ENCODE measurements at regions not wholly inside any gene's neighbourhood (a gene's known extent, or its start where the extent isn't known, plus 50 kb on each side); places are given as distances from the start of the nearest gene placed in this dataset.
"Not testable (repeated sequence)": the region's sequence is repeated elsewhere in the genome, so short reads cannot be mapped to it uniquely, and the experiment has no call there.

DNA sequence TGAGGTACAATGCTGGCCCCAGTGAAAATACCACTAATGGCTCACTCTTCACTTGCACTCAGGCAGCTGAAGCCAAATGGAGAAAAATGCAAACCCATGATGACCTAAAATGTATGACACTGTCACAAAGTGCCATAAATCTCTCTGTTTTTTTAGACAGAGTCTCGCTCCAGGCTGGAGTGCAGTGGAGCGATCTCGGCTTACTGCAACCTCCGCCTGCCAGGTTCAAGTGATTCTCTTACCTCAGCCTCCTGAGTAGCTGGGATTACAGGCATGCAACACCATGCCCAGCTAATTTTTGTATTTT lies 64.5 kb upstream of the CCNY start:
- TF ChIP-seq, protein P1, sequence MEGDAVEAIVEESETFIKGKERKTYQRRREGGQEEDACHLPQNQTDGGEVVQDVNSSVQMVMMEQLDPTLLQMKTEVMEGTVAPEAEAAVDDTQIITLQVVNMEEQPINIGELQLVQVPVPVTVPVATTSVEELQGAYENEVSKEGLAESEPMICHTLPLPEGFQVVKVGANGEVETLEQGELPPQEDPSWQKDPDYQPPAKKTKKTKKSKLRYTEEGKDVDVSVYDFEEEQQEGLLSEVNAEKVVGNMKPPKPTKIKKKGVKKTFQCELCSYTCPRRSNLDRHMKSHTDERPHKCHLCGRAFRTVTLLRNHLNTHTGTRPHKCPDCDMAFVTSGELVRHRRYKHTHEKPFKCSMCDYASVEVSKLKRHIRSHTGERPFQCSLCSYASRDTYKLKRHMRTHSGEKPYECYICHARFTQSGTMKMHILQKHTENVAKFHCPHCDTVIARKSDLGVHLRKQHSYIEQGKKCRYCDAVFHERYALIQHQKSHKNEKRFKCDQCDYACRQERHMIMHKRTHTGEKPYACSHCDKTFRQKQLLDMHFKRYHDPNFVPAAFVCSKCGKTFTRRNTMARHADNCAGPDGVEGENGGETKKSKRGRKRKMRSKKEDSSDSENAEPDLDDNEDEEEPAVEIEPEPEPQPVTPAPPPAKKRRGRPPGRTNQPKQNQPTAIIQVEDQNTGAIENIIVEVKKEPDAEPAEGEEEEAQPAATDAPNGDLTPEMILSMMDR (conservative IDR thresholded peaks at IDR 0.05; ENCODE audit: low read depth, low read length): not testable (repeated sequence)
- not testable (repeated sequence) for TF ChIP-seq EZH2 (IDR thresholded peaks at IDR 0.05; ENCODE audit: borderline replicate concordance, low read depth, low read length, poor library complexity, severe bottlenecking)
